SU-DHL-6 (cell line): ENCODE measurements at regions not wholly inside any gene's neighbourhood (a gene's known extent, or its start where the extent isn't known, plus 50 kb on each side); places are given as distances from the start of the nearest gene placed in this dataset.

Source experiments
- H2AFZ ChIP-seq: fragments of 200-600 bp; sonication (generic); 2 replicates; pipeline ENCODE4 v1.6.1; 2014; ENCODE audit warnings: low read depth, mild to moderate bottlenecking, moderate library complexity, mixed read lengths, antibody characterized with exemption, low read length; ENCODE audit not compliant: severe bottlenecking
- H3F3A ChIP-seq: fragments of 200-600 bp; shearing (Covaris generic); 2 replicates; pipeline ENCODE4 v1.6.0; 2016; ENCODE audit warnings: antibody characterized with exemption, mild to moderate bottlenecking; ENCODE audit not compliant: insufficient read depth
- H3K27ac ChIP-seq: fragments of 200-600 bp; sonication (generic); 2 replicates; pipeline ENCODE4 v1.5.1; 2016; ENCODE audit warnings: low read depth, mild to moderate bottlenecking, low read length, moderate library complexity, mixed read lengths
- H3K27me3 ChIP-seq: fragments of 200-600 bp; sonication (generic), shearing (Covaris generic); 2 replicates; pipeline ENCODE4 v1.6.0; 2014; ENCODE audit warnings: mild to moderate bottlenecking, low read length
- H3K36me3 ChIP-seq: fragments of 200-600 bp; sonication (generic); 2 replicates; pipeline ENCODE4 v1.6.1; 2014; ENCODE audit warnings: mild to moderate bottlenecking, low read length, mixed read lengths
- H3K4me2 ChIP-seq: fragments of 300-600, 200-600 bp; shearing (Covaris generic), sonication (generic); 2 replicates; pipeline ENCODE4 v1.6.0; 2014; ENCODE audit warnings: low read length, low read depth, mild to moderate bottlenecking; ENCODE audit not compliant: poor library complexity, severe bottlenecking
- H3K4me3 ChIP-seq: fragments of 200-600 bp; sonication (generic); 2 replicates; pipeline ENCODE4 v1.5.1; 2014; ENCODE audit warnings: antibody characterized with exemption, low read length, mild to moderate bottlenecking, mixed read lengths; ENCODE audit not compliant: insufficient read depth, poor library complexity, severe bottlenecking
- H3K79me2 ChIP-seq: fragments of 200-600 bp; sonication (generic); 2 replicates; pipeline ENCODE4 v1.6.1; 2014; ENCODE audit warnings: mild to moderate bottlenecking, low read length, moderate library complexity; ENCODE audit not compliant: insufficient read depth
- H3K9ac ChIP-seq: fragments of 200-600 bp; sonication (generic); 2 replicates; pipeline ENCODE4 v1.7.0; 2014; ENCODE audit warnings: mild to moderate bottlenecking, low read length
- H3K9me2 ChIP-seq: fragments of 200-600 bp; sonication (generic); replicated peaks from 2 replicates; pipeline ENCODE4 v1.6.1; 2014; ENCODE audit warnings: low read length; ENCODE audit not compliant: insufficient read depth
- H3K9me3 ChIP-seq: fragments of 200-600 bp; sonication (generic); 2 replicates; pipeline ENCODE4 v1.6.1; 2014; ENCODE audit warnings: low read length, mixed read lengths; ENCODE audit not compliant: insufficient read depth
- H4K20me1 ChIP-seq: fragments of 200-600 bp; sonication (generic); 2 replicates; pipeline ENCODE4 v1.6.1; 2014; ENCODE audit warnings: low read depth, mild to moderate bottlenecking, antibody characterized with exemption, low read length, moderate library complexity, mixed read lengths
- EZH2phosphoT487 ChIP-seq: fragments of 200-600 bp; sonication (generic), shearing (Covaris generic); conservative IDR thresholded peaks from 2 replicates; pipeline ENCODE4 v1.6.1; 2018; ENCODE audit warnings: mild to moderate bottlenecking, antibody characterized with exemption, low read length, moderate library complexity, mixed read lengths
- TF ChIP-seq, protein P1 (sequence below): fragments of 200-600 bp; sonication (generic); IDR thresholded peaks from one replicate; pipeline ENCODE4 v1.5.1; 2017; ENCODE audit warnings: antibody characterized with exemption, mild to moderate bottlenecking, low read length, moderate library complexity; ENCODE audit not compliant: insufficient read depth, poor library complexity, severe bottlenecking

DNA sequence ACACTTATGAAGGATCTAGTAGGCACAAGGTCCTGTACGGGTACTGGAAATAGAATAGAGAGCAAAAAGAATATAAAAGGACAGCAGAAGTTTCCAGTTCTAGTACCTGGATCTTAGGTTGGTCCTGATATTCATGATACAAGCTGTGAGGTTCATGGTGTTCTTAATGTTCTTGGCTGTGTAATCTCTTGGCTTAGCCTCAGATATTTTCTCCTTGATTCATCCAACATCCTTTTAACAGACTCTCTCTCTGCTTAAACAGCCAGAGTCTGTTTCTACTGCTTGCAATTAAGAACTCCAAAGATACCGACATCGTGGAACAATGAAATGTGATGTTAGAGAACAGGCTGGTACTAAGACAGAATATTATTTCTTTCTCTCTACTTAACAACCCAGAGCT is 49.9 kb downstream of the CNTN3 start:
- H3K4me2 ChIP-seq: no peak overlapping the region
- H3K9ac ChIP-seq: no peak overlapping the region
- H2AFZ ChIP-seq: no peak overlapping the region
- no peaks in the 10 kb centered on the region for H3K9me2 ChIP-seq
- no peaks in the 10 kb centered on the region for H3K79me2 ChIP-seq
- no peaks in the 10 kb centered on the region for H3K27me3 ChIP-seq
- H3K36me3 ChIP-seq: no peaks in the 10 kb centered on the region
- TF ChIP-seq, protein P1, sequence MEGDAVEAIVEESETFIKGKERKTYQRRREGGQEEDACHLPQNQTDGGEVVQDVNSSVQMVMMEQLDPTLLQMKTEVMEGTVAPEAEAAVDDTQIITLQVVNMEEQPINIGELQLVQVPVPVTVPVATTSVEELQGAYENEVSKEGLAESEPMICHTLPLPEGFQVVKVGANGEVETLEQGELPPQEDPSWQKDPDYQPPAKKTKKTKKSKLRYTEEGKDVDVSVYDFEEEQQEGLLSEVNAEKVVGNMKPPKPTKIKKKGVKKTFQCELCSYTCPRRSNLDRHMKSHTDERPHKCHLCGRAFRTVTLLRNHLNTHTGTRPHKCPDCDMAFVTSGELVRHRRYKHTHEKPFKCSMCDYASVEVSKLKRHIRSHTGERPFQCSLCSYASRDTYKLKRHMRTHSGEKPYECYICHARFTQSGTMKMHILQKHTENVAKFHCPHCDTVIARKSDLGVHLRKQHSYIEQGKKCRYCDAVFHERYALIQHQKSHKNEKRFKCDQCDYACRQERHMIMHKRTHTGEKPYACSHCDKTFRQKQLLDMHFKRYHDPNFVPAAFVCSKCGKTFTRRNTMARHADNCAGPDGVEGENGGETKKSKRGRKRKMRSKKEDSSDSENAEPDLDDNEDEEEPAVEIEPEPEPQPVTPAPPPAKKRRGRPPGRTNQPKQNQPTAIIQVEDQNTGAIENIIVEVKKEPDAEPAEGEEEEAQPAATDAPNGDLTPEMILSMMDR: no peak
- no peak for TF ChIP-seq EZH2phosphoT487
- H4K20me1 ChIP-seq: no peaks in the 10 kb centered on the region
- H3K27ac ChIP-seq: no peak overlapping the region
- H3K9me3 ChIP-seq: no peaks in the 10 kb centered on the region
- no peak overlapping the region for H3K4me3 ChIP-seq
- H3F3A ChIP-seq: no peaks in the 10 kb centered on the region

DNA sequence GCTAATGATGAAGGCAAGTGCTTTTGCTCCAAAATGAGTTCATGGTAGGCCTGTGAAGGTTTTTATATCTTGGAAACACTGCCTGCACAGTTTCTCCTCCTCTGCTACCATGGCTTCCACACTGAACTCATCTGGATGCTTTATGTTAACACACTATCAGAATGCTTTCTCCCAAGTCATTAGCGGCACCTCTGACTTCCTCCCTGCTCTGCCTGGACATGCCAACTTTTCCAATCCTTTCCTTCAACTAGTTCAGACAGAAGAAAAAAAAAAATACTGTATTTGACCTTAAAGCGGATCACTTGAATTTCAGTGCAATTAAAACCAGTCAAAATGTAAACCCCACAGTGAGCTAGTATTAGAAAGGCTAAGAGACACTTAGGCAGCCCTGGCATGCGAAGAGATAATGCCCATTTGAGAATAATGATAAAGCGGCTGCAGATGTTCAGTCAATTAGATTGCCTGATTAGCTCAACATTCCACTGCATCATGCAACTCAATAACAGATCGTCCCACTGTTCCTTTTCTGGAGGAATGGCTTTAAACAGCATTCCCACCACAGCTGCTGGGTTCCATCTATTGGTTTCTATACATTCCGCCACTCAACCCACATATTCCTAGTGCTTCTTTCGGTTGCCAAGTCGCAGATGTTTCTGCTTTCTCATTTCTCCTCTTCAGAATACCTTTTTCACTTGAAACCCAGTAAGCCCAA is 51.7 kb downstream of the CNTN3 start:
- no peak overlapping the region for H3K9ac ChIP-seq
- H3K9me2 ChIP-seq: no peaks in the 10 kb centered on the region
- no peak overlapping the region for H3K4me3 ChIP-seq
- H3F3A ChIP-seq: no peaks in the 10 kb centered on the region
- H3K4me2 ChIP-seq: no peak overlapping the region
- no peaks in the 10 kb centered on the region for H3K27me3 ChIP-seq
- H3K36me3 ChIP-seq: no peaks in the 10 kb centered on the region
- H3K79me2 ChIP-seq: no peaks in the 10 kb centered on the region
- H2AFZ ChIP-seq: no peak overlapping the region
- no peak overlapping the region for H3K27ac ChIP-seq
- no peaks in the 10 kb centered on the region for H4K20me1 ChIP-seq
- no peaks in the 10 kb centered on the region for H3K9me3 ChIP-seq
- TF ChIP-seq EZH2phosphoT487: no peak
- TF ChIP-seq, protein P1: no peak

DNA sequence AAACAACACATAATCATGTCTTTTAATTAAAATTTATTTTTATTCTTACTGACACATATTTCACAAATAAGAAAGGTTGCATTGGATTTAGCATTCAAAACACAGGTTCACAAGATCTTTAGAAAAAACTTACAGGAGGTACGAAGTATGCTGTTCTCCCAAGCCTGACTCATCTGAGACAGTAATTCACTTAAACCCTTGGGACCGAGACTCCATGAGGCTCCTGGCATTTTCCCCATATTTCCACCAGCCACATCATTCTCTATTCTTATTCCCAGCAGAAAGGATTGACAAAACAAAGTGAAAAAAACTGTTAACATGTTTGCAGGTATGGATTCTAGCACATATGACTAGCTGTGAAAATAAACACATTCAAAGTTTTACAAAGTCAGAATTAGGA is 52.6 kb downstream of the CNTN3 start:
- no peak for TF ChIP-seq EZH2phosphoT487
- TF ChIP-seq, protein P1: no peak
- no peak overlapping the region for H3K9ac ChIP-seq
- H2AFZ ChIP-seq: no peak overlapping the region
- H3F3A ChIP-seq: no peaks in the 10 kb centered on the region
- H3K9me3 ChIP-seq: no peaks in the 10 kb centered on the region
- H3K36me3 ChIP-seq: no peaks in the 10 kb centered on the region
- no peaks in the 10 kb centered on the region for H3K9me2 ChIP-seq
- H4K20me1 ChIP-seq: no peaks in the 10 kb centered on the region
- H3K4me2 ChIP-seq: no peak overlapping the region
- H3K27me3 ChIP-seq: no peaks in the 10 kb centered on the region
- H3K27ac ChIP-seq: no peak overlapping the region
- H3K79me2 ChIP-seq: no peaks in the 10 kb centered on the region
- no peak overlapping the region for H3K4me3 ChIP-seq
